MCF 10A (cell line): ENCODE measurements at regions not wholly inside any gene's neighbourhood (a gene's known extent, or its start where the extent isn't known, plus 50 kb on each side); places are given as distances from the start of the nearest gene placed in this dataset.

ENCODE experiments used
- BruUV-seq: library from RNA; stranded (reverse); fragments of 400-500 nt; replicated peaks from 2 replicates; lab custom pipeline; 2021; lab: Mats Ljungman, UMichigan
- CTCF ChIA-PET: fragments of 300-600 bp; sonication (Branson Sonifier 250); formaldehyde crosslinking; extraction: SDS; loops from one replicate; lab custom pipeline; 2021; ENCODE audit warnings: antibody characterized with exemption, inconsistent platforms; lab: Yijun Ruan, JAX
- POLR2A ChIA-PET: fragments of 300-600, 350-650 bp; sonication (Branson Sonifier 250); formaldehyde crosslinking; extraction: SDS; loops from one replicate; lab custom pipeline; 2020; ENCODE audit warnings: antibody characterized with exemption, inconsistent platforms; lab: Yijun Ruan, JAX
- DNase-seq: peaks from one replicate; pipeline ENCODE4 v3.0.0-alpha.2; 2018; ENCODE audit not compliant: unreplicated experiment
- H3K27ac Mint-ChIP-seq: one replicate; pipeline ENCODE4 v1.8.0; 2022; ENCODE audit warnings: mild to moderate bottlenecking, low read depth, mixed read lengths; ENCODE audit not compliant: unreplicated experiment
- H3K27me3 Mint-ChIP-seq: one replicate; pipeline ENCODE4 v1.8.0; 2022; ENCODE audit warnings: mixed read lengths; ENCODE audit not compliant: insufficient read depth, unreplicated experiment
- H3K36me3 Mint-ChIP-seq: one replicate; pipeline ENCODE4 v1.8.0; 2022; ENCODE audit warnings: mild to moderate bottlenecking, moderate library complexity, mixed read lengths; ENCODE audit not compliant: insufficient read depth, unreplicated experiment
- H3K4me1 Mint-ChIP-seq: one replicate; pipeline ENCODE4 v1.8.0; 2022; ENCODE audit warnings: mixed read lengths; ENCODE audit not compliant: insufficient read depth, unreplicated experiment
- H3K4me3 Mint-ChIP-seq: one replicate; pipeline ENCODE4 v1.8.0; 2022; ENCODE audit warnings: mild to moderate bottlenecking, moderate library complexity, mixed read lengths; ENCODE audit not compliant: unreplicated experiment
- H3K9me3 Mint-ChIP-seq: one replicate; pipeline ENCODE4 v1.8.0; 2022; ENCODE audit warnings: mixed read lengths; ENCODE audit not compliant: unreplicated experiment
- intact Hi-C: fragments of 100-400 bp; cut with micrococcal nuclease; formaldehyde crosslinking; loops from 2 replicates; pipeline ENCODE4 v1.14.1; 2022
- TF ChIP-seq, protein P1 (sequence below): fragments of 200-600 bp; IDR thresholded peaks from one replicate; pipeline ENCODE4 v1.8.0; 2022; ENCODE audit warnings: antibody characterized with exemption, mild to moderate bottlenecking; ENCODE audit not compliant: unreplicated experiment

DNA sequence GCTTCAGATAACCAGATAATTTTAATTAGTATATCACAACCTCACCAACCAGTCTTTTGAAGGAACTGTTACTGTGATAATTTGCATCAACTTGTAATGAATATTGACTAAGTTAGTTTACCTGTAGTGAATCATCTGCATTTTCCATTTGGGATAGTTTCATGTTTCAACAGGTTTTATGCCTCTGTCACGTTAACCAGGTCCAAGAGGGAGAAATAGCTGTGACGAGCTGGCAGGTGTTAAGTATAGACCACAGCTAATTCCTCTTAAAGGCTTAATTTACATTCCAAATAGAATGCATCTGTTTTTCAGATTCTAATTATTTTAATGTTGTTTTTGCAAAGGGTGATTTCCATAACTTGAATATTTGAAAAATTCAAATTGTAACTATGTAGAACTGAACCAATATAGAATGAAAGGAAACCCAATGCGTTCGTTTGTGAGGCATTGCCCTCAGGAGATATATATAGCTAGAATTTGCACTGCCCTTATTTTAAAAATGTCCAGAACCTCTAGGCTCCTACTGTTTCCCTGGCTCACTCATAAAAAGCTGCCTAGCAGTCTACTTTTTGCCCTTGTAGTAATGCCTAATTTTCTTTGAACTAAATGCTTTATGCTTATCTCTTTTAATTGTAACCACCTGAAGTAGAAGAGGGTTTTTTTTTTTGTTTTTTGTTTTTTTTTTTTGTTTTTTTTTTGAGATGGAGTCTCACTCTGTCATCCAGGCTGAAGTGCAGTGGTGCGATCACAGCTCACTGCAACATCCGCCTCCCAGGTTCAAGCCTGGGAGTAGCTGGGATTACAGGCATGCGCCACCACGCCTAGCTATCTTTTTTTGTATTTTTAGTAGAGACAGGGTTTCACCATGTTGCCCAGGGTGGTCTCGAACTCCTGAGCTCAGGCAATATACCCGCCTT lies 270.5 kb downstream of the SMARCA2 start:
- Mint-ChIP-seq H3K27ac (no peak overlapping the region), H3K4me3 (no peak overlapping the region), H3K36me3 (no peaks in the 10 kb centered on the region), H3K4me1 (no peaks in the 10 kb centered on the region), H3K9me3 (no peaks in the 10 kb centered on the region), H3K27me3 (no peaks in the 10 kb centered on the region)
- TF ChIP-seq, protein P1, sequence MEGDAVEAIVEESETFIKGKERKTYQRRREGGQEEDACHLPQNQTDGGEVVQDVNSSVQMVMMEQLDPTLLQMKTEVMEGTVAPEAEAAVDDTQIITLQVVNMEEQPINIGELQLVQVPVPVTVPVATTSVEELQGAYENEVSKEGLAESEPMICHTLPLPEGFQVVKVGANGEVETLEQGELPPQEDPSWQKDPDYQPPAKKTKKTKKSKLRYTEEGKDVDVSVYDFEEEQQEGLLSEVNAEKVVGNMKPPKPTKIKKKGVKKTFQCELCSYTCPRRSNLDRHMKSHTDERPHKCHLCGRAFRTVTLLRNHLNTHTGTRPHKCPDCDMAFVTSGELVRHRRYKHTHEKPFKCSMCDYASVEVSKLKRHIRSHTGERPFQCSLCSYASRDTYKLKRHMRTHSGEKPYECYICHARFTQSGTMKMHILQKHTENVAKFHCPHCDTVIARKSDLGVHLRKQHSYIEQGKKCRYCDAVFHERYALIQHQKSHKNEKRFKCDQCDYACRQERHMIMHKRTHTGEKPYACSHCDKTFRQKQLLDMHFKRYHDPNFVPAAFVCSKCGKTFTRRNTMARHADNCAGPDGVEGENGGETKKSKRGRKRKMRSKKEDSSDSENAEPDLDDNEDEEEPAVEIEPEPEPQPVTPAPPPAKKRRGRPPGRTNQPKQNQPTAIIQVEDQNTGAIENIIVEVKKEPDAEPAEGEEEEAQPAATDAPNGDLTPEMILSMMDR, result no peak
- CTCF ChIA-PET, result interaction anchor here (0.5 to 1.4 kb wide), 2 partner anchors 18 to 1736 kb away, joined by 3 to 4 read pairs; no protein-coding TSS in a partner anchor
- intact Hi-C loops, result no loop called here
- no TSS peak for BruUV-seq
- POLR2A ChIA-PET, result interaction anchor here (0.6 to 1.2 kb wide), 7 partner anchors 10 to 1875 kb away, joined by 3 to 4 read pairs (median 3); no protein-coding TSS in a partner anchor
- DNase-seq, result peak; percentile 22

DNA sequence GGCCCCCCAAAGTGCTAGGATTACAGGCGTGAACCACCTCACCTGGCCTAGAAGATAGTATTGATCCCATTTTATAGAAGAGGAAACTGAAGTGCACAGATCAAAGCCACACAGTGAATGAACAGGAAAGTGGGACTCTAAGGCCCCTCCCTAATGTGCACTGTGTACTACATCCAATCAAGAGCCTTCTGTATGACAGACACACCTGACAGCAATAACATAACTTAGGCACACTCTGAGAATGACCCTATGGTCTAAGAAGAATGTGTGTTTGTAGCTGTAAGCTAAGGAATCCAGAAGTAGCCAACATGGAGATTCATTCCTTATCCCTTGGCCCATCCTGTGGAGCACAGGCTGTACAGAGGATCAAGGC lies 271.2 kb downstream of the SMARCA2 start:
- no TSS peak for BruUV-seq
- TF ChIP-seq, protein P1, result no peak
- Mint-ChIP-seq H3K9me3 (no peaks in the 10 kb centered on the region), H3K27me3 (no peaks in the 10 kb centered on the region), H3K36me3 (no peaks in the 10 kb centered on the region), H3K4me1 (peaks cover 2% of the 10 kb centered on the region), H3K4me3 (no peak overlapping the region), H3K27ac (no peak overlapping the region)
- intact Hi-C loops, result no loop called here
- DNase-seq, result no peak
- ChIA-PET POLR2A (interaction anchor here (1.2 kb wide), 1 partner anchor 76 kb away, joined by 3 read pairs; no protein-coding TSS in a partner anchor), CTCF (interaction anchor here (0.5 to 1.4 kb wide), 2 partner anchors 17 to 1735 kb away, joined by 3 to 4 read pairs; no protein-coding TSS in a partner anchor)

DNA sequence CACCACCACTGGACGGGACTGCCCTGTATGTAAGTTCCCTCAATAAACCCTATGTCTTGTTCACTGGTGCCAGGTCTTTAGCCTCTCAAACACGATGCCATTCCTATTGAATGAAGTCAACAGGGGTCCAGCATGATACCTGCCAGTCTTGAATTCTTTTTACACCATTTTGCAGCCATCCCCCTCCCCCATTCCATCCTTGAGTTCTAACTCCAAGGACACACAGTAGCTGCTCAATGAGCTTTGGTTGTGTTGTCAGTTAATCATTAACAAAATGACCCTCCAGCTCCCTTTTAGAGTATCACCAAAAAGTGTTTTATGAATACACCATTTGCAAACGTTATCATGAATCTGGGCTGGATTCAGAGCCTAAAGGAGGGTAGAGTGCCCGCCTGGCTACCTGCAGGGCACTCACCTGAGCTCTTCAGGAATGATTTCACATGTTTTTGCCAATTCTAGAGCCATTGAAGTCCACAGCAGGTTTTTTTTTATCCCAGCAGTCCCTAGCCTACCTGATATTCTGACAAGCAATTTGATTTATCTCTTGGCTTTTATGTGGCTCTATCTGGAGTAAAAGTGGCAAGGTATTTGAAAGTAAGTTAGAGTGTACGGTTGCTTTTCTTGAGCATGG lies 271.8 kb downstream of the SMARCA2 start:
- Mint-ChIP-seq H3K27ac (no peak overlapping the region), H3K9me3 (no peaks in the 10 kb centered on the region), H3K36me3 (no peaks in the 10 kb centered on the region), H3K4me1 (peaks cover 8% of the 10 kb centered on the region), H3K4me3 (no peak overlapping the region), H3K27me3 (no peaks in the 10 kb centered on the region)
- ChIA-PET POLR2A (no interaction called here), CTCF (interaction anchor here (0.7 to 1.3 kb wide), 2 partner anchors 9 to 40 kb away, joined by 4 read pairs; no protein-coding TSS in a partner anchor)
- intact Hi-C loops, result no loop called here
- DNase-seq, result no peak
- BruUV-seq, result no TSS peak
- TF ChIP-seq, protein P1, result no peak

DNA sequence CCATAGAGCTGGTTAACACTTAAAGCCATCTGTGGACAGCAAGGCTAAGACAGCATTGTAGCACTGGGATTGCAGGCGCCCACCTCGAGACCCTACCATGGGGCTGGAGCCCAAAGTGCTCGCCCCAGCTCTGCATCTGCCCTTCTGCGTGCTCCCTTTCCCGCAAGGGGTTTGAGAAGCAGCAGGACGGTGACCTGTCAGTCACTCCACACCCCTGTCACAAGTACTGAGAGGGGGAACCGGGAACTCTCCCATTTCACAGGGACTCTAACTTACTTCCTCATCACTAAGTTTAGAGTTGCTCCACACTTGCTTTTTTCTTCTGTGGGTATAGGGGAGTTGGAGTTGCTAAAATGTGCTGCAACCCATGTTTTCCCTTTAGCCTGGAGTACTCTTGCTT lies 273.2 kb downstream of the SMARCA2 start:
- Mint-ChIP-seq H3K4me3 (no peak overlapping the region), H3K36me3 (no peaks in the 10 kb centered on the region), H3K27me3 (no peaks in the 10 kb centered on the region), H3K4me1 (peaks cover 16% of the 10 kb centered on the region), H3K9me3 (no peaks in the 10 kb centered on the region), H3K27ac (no peak overlapping the region)
- CTCF ChIA-PET, result no interaction called here
- POLR2A ChIA-PET, result no interaction called here
- no peak for DNase-seq
- BruUV-seq, result no TSS peak
- TF ChIP-seq, protein P1, result no peak
- intact Hi-C loops, result no loop called here
